ENCODE measurements at regions not wholly inside any gene's neighbourhood (a gene's known extent, or its start where the extent isn't known, plus 50 kb on each side); places are given as distances from the start of the nearest gene placed in this dataset.

DNA sequence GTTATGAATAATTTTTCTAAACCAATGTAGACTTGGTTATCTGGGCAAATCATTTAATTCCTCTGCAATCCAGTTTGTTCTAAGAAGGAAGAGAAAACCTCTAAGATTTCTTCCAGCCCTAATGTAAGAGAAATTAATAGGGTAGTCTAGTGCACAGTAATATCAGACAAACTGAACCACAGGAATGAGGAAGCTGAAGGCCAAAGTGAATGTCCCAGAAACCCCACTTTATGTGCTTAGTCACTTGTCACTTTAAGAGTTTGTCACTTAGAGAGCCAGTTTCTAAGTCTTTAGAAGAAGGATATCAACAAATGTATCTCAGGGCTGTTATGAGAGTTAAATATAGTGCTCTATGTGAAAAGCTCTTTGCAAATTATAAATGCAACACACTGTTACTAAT, 750.6 kb downstream of the DIAPH3 start (continued):
- TF ChIP-seq, protein P1, sequence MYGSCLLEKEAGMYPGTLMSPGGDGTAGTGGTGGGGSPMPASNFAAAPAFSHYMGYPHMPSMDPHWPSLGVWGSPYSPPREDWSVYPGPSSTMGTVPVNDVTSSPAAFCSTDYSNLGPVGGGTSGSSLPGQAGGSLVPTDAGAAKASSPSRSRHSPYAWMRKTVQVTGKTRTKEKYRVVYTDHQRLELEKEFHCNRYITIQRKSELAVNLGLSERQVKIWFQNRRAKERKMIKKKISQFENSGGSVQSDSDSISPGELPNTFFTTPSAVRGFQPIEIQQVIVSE (CRISPR knock-in tag; IDR thresholded peaks at IDR 0.05; ENCODE audit: borderline replicate concordance) = no peak

DNA sequence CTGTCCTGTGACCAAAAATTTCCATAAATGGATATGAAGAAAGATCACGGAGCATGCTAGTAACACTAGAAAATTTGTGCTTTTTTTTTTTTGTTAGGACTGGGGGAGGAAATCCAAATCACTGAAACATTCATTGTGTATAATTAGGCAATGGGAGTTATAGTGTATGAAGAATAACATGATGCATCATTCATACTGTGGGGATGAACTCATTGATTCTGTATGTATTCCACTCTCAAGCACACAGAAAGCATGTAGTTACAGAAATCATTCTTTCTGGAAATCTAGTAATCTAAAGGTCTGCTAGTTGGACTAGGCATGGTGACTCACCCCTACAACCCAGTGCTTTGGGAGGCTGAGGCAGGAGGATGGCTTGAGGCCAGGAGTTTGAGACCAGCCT, 749.7 kb downstream of the DIAPH3 start:
- ATAC-seq = no peak
- no peak for DNase-seq (ENCODE audit: low spot score)
- ChIA-PET POLR2A (no interaction called here), CTCF (no interaction called here)
- Mint-ChIP-seq H3K4me3 (no peak overlapping the region), H3K9me3 (peaks cover 8% of the 10 kb centered on the region), H3K27me3 (ENCODE audit: low read depth) (peaks cover 30% of the 10 kb centered on the region), H3K4me1 (peaks cover 59% of the 10 kb centered on the region), H3K36me3 (peaks cover 6% of the 10 kb centered on the region), H3K27ac (no peak overlapping the region)
- TF ChIP-seq, protein P2, sequence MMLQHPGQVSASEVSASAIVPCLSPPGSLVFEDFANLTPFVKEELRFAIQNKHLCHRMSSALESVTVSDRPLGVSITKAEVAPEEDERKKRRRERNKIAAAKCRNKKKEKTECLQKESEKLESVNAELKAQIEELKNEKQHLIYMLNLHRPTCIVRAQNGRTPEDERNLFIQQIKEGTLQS (CRISPR knock-in tag; conservative IDR thresholded peaks at IDR 0.05) = no peak
- TF ChIP-seq ZNF121 (CRISPR knock-in tag; IDR thresholded peaks at IDR 0.05) = 0 out of 2 replicates have a peak, but pooled peaks have one; percentile 31

DNA sequence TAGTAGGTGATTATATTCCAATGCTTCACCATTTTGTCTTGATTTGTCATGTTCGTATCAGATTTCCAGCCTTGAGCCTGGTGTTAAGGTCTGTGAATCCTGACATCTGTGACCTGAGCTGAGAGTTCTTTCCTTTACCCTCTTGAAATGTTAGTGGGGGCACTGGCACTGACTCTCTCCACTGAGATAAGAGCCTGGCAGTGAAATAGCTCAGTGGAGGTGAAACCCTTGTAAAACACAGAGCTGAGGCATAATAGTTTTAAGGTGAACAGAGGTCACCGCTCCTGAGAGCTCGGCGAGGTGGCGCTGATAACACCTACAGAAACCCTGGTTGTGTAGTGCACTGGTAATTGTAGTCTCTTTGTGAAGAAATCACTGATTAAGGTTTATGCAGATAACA, 748.2 kb downstream of the DIAPH3 start:
- peaks cover 18% of the 10 kb centered on the region for H3K9me3 Mint-ChIP-seq
- peaks cover 29% of the 10 kb centered on the region for H3K27me3 Mint-ChIP-seq (ENCODE audit: low read depth)
- TF ChIP-seq MYBL2 (CRISPR knock-in tag; IDR thresholded peaks at IDR 0.05) = no peak
- TF ChIP-seq, protein P3, sequence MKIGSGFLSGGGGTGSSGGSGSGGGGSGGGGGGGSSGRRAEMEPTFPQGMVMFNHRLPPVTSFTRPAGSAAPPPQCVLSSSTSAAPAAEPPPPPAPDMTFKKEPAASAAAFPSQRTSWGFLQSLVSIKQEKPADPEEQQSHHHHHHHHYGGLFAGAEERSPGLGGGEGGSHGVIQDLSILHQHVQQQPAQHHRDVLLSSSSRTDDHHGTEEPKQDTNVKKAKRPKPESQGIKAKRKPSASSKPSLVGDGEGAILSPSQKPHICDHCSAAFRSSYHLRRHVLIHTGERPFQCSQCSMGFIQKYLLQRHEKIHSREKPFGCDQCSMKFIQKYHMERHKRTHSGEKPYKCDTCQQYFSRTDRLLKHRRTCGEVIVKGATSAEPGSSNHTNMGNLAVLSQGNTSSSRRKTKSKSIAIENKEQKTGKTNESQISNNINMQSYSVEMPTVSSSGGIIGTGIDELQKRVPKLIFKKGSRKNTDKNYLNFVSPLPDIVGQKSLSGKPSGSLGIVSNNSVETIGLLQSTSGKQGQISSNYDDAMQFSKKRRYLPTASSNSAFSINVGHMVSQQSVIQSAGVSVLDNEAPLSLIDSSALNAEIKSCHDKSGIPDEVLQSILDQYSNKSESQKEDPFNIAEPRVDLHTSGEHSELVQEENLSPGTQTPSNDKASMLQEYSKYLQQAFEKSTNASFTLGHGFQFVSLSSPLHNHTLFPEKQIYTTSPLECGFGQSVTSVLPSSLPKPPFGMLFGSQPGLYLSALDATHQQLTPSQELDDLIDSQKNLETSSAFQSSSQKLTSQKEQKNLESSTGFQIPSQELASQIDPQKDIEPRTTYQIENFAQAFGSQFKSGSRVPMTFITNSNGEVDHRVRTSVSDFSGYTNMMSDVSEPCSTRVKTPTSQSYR (CRISPR knock-in tag; IDR thresholded peaks at IDR 0.05) = no peak
- TF ChIP-seq IRF2 (CRISPR knock-in tag; IDR thresholded peaks at IDR 0.05; ENCODE audit: borderline replicate concordance, low read depth) = no peak
- no peak for TF ChIP-seq CREB1 (CRISPR knock-in tag; IDR thresholded peaks at IDR 0.05)
- TF ChIP-seq, protein P4, sequence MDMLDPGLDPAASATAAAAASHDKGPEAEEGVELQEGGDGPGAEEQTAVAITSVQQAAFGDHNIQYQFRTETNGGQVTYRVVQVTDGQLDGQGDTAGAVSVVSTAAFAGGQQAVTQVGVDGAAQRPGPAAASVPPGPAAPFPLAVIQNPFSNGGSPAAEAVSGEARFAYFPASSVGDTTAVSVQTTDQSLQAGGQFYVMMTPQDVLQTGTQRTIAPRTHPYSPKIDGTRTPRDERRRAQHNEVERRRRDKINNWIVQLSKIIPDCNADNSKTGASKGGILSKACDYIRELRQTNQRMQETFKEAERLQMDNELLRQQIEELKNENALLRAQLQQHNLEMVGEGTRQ (CRISPR knock-in tag; IDR thresholded peaks at IDR 0.05) = no peak
- no peak for TF ChIP-seq CBFB (CRISPR knock-in tag; IDR thresholded peaks at IDR 0.05; ENCODE audit: low read depth)
- TF ChIP-seq, protein P5, sequence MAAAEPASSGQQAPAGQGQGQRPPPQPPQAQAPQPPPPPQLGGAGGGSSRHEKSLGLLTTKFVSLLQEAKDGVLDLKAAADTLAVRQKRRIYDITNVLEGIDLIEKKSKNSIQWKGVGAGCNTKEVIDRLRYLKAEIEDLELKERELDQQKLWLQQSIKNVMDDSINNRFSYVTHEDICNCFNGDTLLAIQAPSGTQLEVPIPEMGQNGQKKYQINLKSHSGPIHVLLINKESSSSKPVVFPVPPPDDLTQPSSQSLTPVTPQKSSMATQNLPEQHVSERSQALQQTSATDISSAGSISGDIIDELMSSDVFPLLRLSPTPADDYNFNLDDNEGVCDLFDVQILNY (CRISPR knock-in tag; IDR thresholded peaks at IDR 0.05) = no peak
- TF ChIP-seq NFE2L1 (CRISPR knock-in tag; IDR thresholded peaks at IDR 0.05) = no peak
- TF ChIP-seq, protein P6, sequence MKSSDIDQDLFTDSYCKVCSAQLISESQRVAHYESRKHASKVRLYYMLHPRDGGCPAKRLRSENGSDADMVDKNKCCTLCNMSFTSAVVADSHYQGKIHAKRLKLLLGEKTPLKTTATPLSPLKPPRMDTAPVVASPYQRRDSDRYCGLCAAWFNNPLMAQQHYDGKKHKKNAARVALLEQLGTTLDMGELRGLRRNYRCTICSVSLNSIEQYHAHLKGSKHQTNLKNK (CRISPR knock-in tag; IDR thresholded peaks at IDR 0.05) = no peak
- TF ChIP-seq, protein P7, sequence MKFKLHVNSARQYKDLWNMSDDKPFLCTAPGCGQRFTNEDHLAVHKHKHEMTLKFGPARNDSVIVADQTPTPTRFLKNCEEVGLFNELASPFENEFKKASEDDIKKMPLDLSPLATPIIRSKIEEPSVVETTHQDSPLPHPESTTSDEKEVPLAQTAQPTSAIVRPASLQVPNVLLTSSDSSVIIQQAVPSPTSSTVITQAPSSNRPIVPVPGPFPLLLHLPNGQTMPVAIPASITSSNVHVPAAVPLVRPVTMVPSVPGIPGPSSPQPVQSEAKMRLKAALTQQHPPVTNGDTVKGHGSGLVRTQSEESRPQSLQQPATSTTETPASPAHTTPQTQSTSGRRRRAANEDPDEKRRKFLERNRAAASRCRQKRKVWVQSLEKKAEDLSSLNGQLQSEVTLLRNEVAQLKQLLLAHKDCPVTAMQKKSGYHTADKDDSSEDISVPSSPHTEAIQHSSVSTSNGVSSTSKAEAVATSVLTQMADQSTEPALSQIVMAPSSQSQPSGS (CRISPR knock-in tag; IDR thresholded peaks at IDR 0.05; ENCODE audit: borderline replicate concordance, low read depth) = no peak
- TF ChIP-seq ZNF423 (CRISPR knock-in tag; IDR thresholded peaks at IDR 0.05) = no peak
- TF ChIP-seq SP1 (CRISPR knock-in tag; conservative IDR thresholded peaks at IDR 0.05) = no peak
- TF ChIP-seq TP53 (CRISPR knock-in tag; IDR thresholded peaks at IDR 0.05) = no peak
- TF ChIP-seq NR3C1 (CRISPR knock-in tag; conservative IDR thresholded peaks at IDR 0.05; ENCODE audit: low read depth) = no peak
- no peak for TF ChIP-seq ZNF671 (CRISPR knock-in tag; IDR thresholded peaks at IDR 0.05)
- TF ChIP-seq, protein P8, sequence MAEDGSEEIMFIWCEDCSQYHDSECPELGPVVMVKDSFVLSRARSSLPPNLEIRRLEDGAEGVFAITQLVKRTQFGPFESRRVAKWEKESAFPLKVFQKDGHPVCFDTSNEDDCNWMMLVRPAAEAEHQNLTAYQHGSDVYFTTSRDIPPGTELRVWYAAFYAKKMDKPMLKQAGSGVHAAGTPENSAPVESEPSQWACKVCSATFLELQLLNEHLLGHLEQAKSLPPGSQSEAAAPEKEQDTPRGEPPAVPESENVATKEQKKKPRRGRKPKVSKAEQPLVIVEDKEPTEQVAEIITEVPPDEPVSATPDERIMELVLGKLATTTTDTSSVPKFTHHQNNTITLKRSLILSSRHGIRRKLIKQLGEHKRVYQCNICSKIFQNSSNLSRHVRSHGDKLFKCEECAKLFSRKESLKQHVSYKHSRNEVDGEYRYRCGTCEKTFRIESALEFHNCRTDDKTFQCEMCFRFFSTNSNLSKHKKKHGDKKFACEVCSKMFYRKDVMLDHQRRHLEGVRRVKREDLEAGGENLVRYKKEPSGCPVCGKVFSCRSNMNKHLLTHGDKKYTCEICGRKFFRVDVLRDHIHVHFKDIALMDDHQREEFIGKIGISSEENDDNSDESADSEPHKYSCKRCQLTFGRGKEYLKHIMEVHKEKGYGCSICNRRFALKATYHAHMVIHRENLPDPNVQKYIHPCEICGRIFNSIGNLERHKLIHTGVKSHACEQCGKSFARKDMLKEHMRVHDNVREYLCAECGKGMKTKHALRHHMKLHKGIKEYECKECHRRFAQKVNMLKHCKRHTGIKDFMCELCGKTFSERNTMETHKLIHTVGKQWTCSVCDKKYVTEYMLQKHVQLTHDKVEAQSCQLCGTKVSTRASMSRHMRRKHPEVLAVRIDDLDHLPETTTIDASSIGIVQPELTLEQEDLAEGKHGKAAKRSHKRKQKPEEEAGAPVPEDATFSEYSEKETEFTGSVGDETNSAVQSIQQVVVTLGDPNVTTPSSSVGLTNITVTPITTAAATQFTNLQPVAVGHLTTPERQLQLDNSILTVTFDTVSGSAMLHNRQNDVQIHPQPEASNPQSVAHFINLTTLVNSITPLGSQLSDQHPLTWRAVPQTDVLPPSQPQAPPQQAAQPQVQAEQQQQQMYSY (CRISPR knock-in tag; IDR thresholded peaks at IDR 0.05) = no peak
- TF ChIP-seq ETV6 (CRISPR knock-in tag; IDR thresholded peaks at IDR 0.05) = no peak
- TF ChIP-seq, protein P9, sequence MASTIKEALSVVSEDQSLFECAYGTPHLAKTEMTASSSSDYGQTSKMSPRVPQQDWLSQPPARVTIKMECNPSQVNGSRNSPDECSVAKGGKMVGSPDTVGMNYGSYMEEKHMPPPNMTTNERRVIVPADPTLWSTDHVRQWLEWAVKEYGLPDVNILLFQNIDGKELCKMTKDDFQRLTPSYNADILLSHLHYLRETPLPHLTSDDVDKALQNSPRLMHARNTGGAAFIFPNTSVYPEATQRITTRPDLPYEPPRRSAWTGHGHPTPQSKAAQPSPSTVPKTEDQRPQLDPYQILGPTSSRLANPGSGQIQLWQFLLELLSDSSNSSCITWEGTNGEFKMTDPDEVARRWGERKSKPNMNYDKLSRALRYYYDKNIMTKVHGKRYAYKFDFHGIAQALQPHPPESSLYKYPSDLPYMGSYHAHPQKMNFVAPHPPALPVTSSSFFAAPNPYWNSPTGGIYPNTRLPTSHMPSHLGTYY (CRISPR knock-in tag; IDR thresholded peaks at IDR 0.05) = no peak
- no peak for TF ChIP-seq FOXP1 (CRISPR knock-in tag; IDR thresholded peaks at IDR 0.05; ENCODE audit: borderline replicate concordance)
- DNase-seq (ENCODE audit: low spot score) (no peak), ATAC-seq (no peak)
- H3K36me3 Mint-ChIP-seq = peaks cover 10% of the 10 kb centered on the region
- POLR2A ChIA-PET = no interaction called here
- 0 out of 2 replicates have a peak overlapping the region, but pooled peaks have one; percentile 4 for H3K27ac Mint-ChIP-seq
- H3K4me3 Mint-ChIP-seq = no peak overlapping the region
- CTCF ChIA-PET = no interaction called here
- peaks cover 47% of the 10 kb centered on the region for H3K4me1 Mint-ChIP-seq

Measured in WTC11 (cell line).